ENCODE measurements at regions not wholly inside any gene's neighbourhood (a gene's known extent, or its start where the extent isn't known, plus 50 kb on each side); places are given as distances from the start of the nearest gene placed in this dataset.

GRCh38 chr3:124385996-124386395, 344.3 kb upstream of the UMPS start:
- Histone ChIP-seq H3K9ac (ENCODE audit: low read depth in 1 of 2, low read length in 2 of 2) (no peak overlapping the region), H3K9me3 (ENCODE audit: control insufficient read depth in 4 of 4, low read length in 3 of 4) (no peaks in the 10 kb centered on the region), H3K27ac (ENCODE audit: low read depth in 1 of 2, low read length in 2 of 2) (no peak overlapping the region), H3K4me1 (ENCODE audit: control insufficient read depth in 4 of 4, insufficient read depth in 4 of 4, low read length in 3 of 4) (no peaks in the 10 kb centered on the region), H3K36me3 (ENCODE audit: control insufficient read depth in 4 of 4, insufficient read depth in 3 of 4, low read depth in 1 of 4, low read length in 3 of 4) (no peaks in the 10 kb centered on the region), H3K27me3 (ENCODE audit: control insufficient read depth in 4 of 4, insufficient read depth in 4 of 4, low read length in 3 of 4) (no peaks in the 10 kb centered on the region), H3K4me3 (ENCODE audit: low read depth in 1 of 3, low read length in 3 of 3) (no peak overlapping the region)
- no peak for DNase-seq (ENCODE audit: low spot score)
- WGBS: 93% methylated on average over 2 of the region's 2 CpGs
- TF ChIP-seq ZBTB33 (IDR thresholded peaks at IDR 0.05): no peak
- no peak for TF ChIP-seq HNF4G (IDR thresholded peaks at IDR 0.05)
- TF ChIP-seq CTCF (IDR thresholded peaks at IDR 0.05; ENCODE audit: low read depth, low read length, missing input control): no peak

- H3K4me3 ChIP-seq (ENCODE audit: low read depth in 1 of 3, low read length in 3 of 3): no peak overlapping the region
- no peaks in the 10 kb centered on the region for H3K9me3 ChIP-seq (ENCODE audit: control insufficient read depth in 4 of 4, low read length in 3 of 4)
- DNase-seq (ENCODE audit: low spot score): no peak
- H3K27me3 ChIP-seq (ENCODE audit: control insufficient read depth in 4 of 4, insufficient read depth in 4 of 4, low read length in 3 of 4): no peaks in the 10 kb centered on the region
- no peaks in the 10 kb centered on the region for H3K4me1 ChIP-seq (ENCODE audit: control insufficient read depth in 4 of 4, insufficient read depth in 4 of 4, low read length in 3 of 4)
- no peak overlapping the region for H3K27ac ChIP-seq (ENCODE audit: low read depth in 1 of 2, low read length in 2 of 2)
- TF ChIP-seq MAX (IDR thresholded peaks at IDR 0.05) (no peak), ZBTB33 (IDR thresholded peaks at IDR 0.05) (no peak), FOXA1 (IDR thresholded peaks at IDR 0.05) (no peak), GABPA (IDR thresholded peaks at IDR 0.05 in 1 of 2, conservative IDR thresholded peaks at IDR 0.05 in 1 of 2) (no peak), HNF4G (IDR thresholded peaks at IDR 0.05) (no peak), REST (IDR thresholded peaks at IDR 0.05) (no peak), EGR1 (IDR thresholded peaks at IDR 0.05; ENCODE audit: low read depth in 2 of 2) (no peak), HNF4A (conservative IDR thresholded peaks at IDR 0.05) (no peak), TAF1 (conservative IDR thresholded peaks at IDR 0.05) (no peak), YY1 (IDR thresholded peaks at IDR 0.05) (no peak), NR2F2 (IDR thresholded peaks at IDR 0.05) (no peak), FOXA2 (IDR thresholded peaks at IDR 0.05) (no peak), JUND (IDR thresholded peaks at IDR 0.05) (no peak), RAD21 (IDR thresholded peaks at IDR 0.05) (no peak), SP1 (IDR thresholded peaks at IDR 0.05) (no peak), CTCF (IDR thresholded peaks at IDR 0.05; ENCODE audit: low read depth, low read length, missing input control) (no peak)
- 78% methylated on average over 4 of the region's 4 CpGs for WGBS
- H3K9ac ChIP-seq (ENCODE audit: low read depth in 1 of 2, low read length in 2 of 2): no peak overlapping the region
- H3K36me3 ChIP-seq (ENCODE audit: control insufficient read depth in 4 of 4, insufficient read depth in 3 of 4, low read depth in 1 of 4, low read length in 3 of 4): no peaks in the 10 kb centered on the region
Measured at GRCh38 chr3:124386996-124387595, 343.2 kb upstream of the UMPS start.

Measured in liver (tissue), 8 donors.